ENCODE measurements at regions not wholly inside any gene's neighbourhood (a gene's known extent, or its start where the extent isn't known, plus 50 kb on each side); places are given as distances from the start of the nearest gene placed in this dataset.

DNA sequence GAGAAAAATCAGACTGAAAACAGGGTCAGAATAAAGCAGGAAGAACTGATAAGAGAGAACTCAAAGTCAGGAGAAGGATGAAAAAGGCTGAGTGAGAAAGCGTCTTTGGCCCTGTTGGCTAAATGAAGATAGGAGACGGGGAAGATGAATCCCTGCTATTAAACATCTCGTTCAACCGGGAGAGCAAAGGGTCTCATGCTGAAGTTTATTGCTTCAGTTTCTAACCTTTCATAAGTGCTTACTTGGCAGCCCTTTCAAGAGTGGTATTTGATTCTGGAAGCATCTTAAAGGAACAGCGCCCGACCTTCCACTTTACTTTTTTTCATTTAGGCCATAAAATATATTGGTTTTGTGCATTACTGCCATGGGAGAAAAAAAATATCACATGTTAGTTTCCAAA is 288.3 kb upstream of the RBFOX1 start:
- no CpG with 5 or more reads among the region's 6 CpGs for WGBS (ENCODE audit: extremely low coverage, insufficient coverage, insufficient read length)
- Histone ChIP-seq H3K9ac (ENCODE audit: low read length) (no peak overlapping the region), H3K27me3 (ENCODE audit: insufficient read depth, low read length) (no peaks in the 10 kb centered on the region), H4K8ac (ENCODE audit: low read depth, low read length) (no peak overlapping the region), H2BK5ac (ENCODE audit: low read depth, low read length, poor library complexity) (no peak overlapping the region), H3K27ac (ENCODE audit: low read depth, low read length) (no peak overlapping the region), H2BK120ac (ENCODE audit: insufficient read depth, low read length, poor library complexity) (no peak overlapping the region), H2AK5ac (ENCODE audit: low read length) (no peak overlapping the region), H3K36me3 (ENCODE audit: control insufficient read depth in 1 of 2, insufficient read depth in 2 of 2, low read length in 2 of 2) (no peaks in the 10 kb centered on the region), H4K12ac (ENCODE audit: low read depth, low read length) (no peak overlapping the region), H2BK12ac (ENCODE audit: low read length) (no peak overlapping the region), H3K18ac (ENCODE audit: low read length) (no peak overlapping the region), H2AFZ (ENCODE audit: insufficient read depth, low read length, poor library complexity) (no peak overlapping the region), H3K4ac (ENCODE audit: low read depth, low read length) (no peak overlapping the region), H3K79me2 (ENCODE audit: control insufficient read depth, insufficient read depth, low read length, poor library complexity) (no peaks in the 10 kb centered on the region), H3K9me3 (ENCODE audit: insufficient read depth, low read depth, low read length) (no peaks in the 10 kb centered on the region), H3K4me1 (ENCODE audit: control insufficient read depth in 1 of 2, insufficient read depth in 2 of 2, low read length in 2 of 2) (peaks cover 0 to 3% of the 10 kb centered on the region in 2 experiments), H3K14ac (ENCODE audit: low read length) (no peak overlapping the region), H4K91ac (ENCODE audit: low read depth, low read length) (no peak overlapping the region), H3K4me3 (ENCODE audit: low read depth, low read length) (no peak overlapping the region), H3K23ac (ENCODE audit: low read length) (no peak overlapping the region), H3K4me2 (ENCODE audit: low read length) (no peak overlapping the region), H3K79me1 (ENCODE audit: low read length) (no peaks in the 10 kb centered on the region)
- DNase-seq, result no peak

DNA sequence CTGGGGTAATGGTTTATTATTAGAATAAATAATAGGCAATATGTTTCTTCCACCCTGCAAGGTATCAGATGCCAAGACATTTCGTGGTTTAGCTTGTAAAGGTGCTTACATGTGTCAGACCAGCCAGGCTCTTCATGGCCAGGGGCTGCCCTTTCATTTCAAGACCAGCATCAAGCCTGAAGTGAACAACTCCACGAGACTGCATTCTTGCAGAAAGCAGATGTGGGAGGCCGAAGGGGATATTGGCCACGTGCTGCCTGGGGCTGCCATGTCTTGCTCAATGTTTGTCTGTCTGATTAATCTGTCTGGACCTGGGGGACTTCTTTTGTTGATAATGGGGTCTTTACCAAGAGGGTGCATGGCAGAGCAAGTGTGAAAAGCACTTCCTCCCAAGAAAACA is 294.2 kb upstream of the RBFOX1 start:
- Histone ChIP-seq H3K4ac (ENCODE audit: low read depth, low read length) (no peak overlapping the region), H2AFZ (ENCODE audit: insufficient read depth, low read length, poor library complexity) (no peak overlapping the region), H3K27ac (ENCODE audit: low read depth, low read length) (no peak overlapping the region), H3K36me3 (ENCODE audit: control insufficient read depth in 1 of 2, insufficient read depth in 2 of 2, low read length in 2 of 2) (no peaks in the 10 kb centered on the region), H2BK12ac (ENCODE audit: low read length) (no peak overlapping the region), H3K9ac (ENCODE audit: low read length) (no peak overlapping the region), H2AK5ac (ENCODE audit: low read length) (no peak overlapping the region), H3K14ac (ENCODE audit: low read length) (no peak overlapping the region), H3K27me3 (ENCODE audit: insufficient read depth, low read length) (no peaks in the 10 kb centered on the region), H3K79me2 (ENCODE audit: control insufficient read depth, insufficient read depth, low read length, poor library complexity) (no peaks in the 10 kb centered on the region), H2BK120ac (ENCODE audit: insufficient read depth, low read length, poor library complexity) (no peak overlapping the region), H3K4me2 (ENCODE audit: low read length) (no peak overlapping the region), H3K18ac (ENCODE audit: low read length) (no peak overlapping the region), H3K79me1 (ENCODE audit: low read length) (peaks cover 3% of the 10 kb centered on the region), H3K4me3 (ENCODE audit: low read depth, low read length) (no peak overlapping the region), H4K91ac (ENCODE audit: low read depth, low read length) (no peak overlapping the region), H4K12ac (ENCODE audit: low read depth, low read length) (no peak overlapping the region), H4K8ac (ENCODE audit: low read depth, low read length) (no peak overlapping the region), H3K23ac (ENCODE audit: low read length) (no peak overlapping the region), H3K4me1 (ENCODE audit: control insufficient read depth in 1 of 2, insufficient read depth in 2 of 2, low read length in 2 of 2) (peaks cover 12 to 19% of the 10 kb centered on the region in 2 experiments), H3K9me3 (ENCODE audit: insufficient read depth, low read depth, low read length) (no peaks in the 10 kb centered on the region), H2BK5ac (ENCODE audit: low read depth, low read length, poor library complexity) (no peak overlapping the region)
- peak; percentile 61 to 65 for DNase-seq
- WGBS (ENCODE audit: extremely low coverage, insufficient coverage, insufficient read length), result no CpG with 5 or more reads among the region's 4 CpGs

- H3K14ac ChIP-seq (ENCODE audit: low read length), result no peak overlapping the region
- peaks cover 12 to 23% of the 10 kb centered on the region in 2 experiments for H3K4me1 ChIP-seq (ENCODE audit: control insufficient read depth in 1 of 2, insufficient read depth in 2 of 2, low read length in 2 of 2)
- H3K27ac ChIP-seq (ENCODE audit: low read depth, low read length), result no peak overlapping the region
- H3K9ac ChIP-seq (ENCODE audit: low read length), result no peak overlapping the region
- H3K27me3 ChIP-seq (ENCODE audit: insufficient read depth, low read length), result no peaks in the 10 kb centered on the region
- H4K8ac ChIP-seq (ENCODE audit: low read depth, low read length), result no peak overlapping the region
- peaks cover 3% of the 10 kb centered on the region for H3K79me1 ChIP-seq (ENCODE audit: low read length)
- no peak overlapping the region for H2AK5ac ChIP-seq (ENCODE audit: low read length)
- no peak overlapping the region for H3K23ac ChIP-seq (ENCODE audit: low read length)
- H2BK120ac ChIP-seq (ENCODE audit: insufficient read depth, low read length, poor library complexity), result no peak overlapping the region
- H3K18ac ChIP-seq (ENCODE audit: low read length), result no peak overlapping the region
- H2BK5ac ChIP-seq (ENCODE audit: low read depth, low read length, poor library complexity), result no peak overlapping the region
- no peaks in the 10 kb centered on the region for H3K79me2 ChIP-seq (ENCODE audit: control insufficient read depth, insufficient read depth, low read length, poor library complexity)
- no peak overlapping the region for H3K4me2 ChIP-seq (ENCODE audit: low read length)
- WGBS (ENCODE audit: extremely low coverage, insufficient coverage, insufficient read length), result no CpG with 5 or more reads among the region's 4 CpGs
- no peaks in the 10 kb centered on the region for H3K9me3 ChIP-seq (ENCODE audit: insufficient read depth, low read depth, low read length)
- DNase-seq, result no peak
- H2AFZ ChIP-seq (ENCODE audit: insufficient read depth, low read length, poor library complexity), result no peak overlapping the region
- no peak overlapping the region for H3K4ac ChIP-seq (ENCODE audit: low read depth, low read length)
- no peak overlapping the region for H2BK12ac ChIP-seq (ENCODE audit: low read length)
- no peak overlapping the region for H4K91ac ChIP-seq (ENCODE audit: low read depth, low read length)
- H3K36me3 ChIP-seq (ENCODE audit: control insufficient read depth in 1 of 2, insufficient read depth in 2 of 2, low read length in 2 of 2), result no peaks in the 10 kb centered on the region
- H4K12ac ChIP-seq (ENCODE audit: low read depth, low read length), result no peak overlapping the region
- H3K4me3 ChIP-seq (ENCODE audit: low read depth, low read length), result no peak overlapping the region
Observed at GRCh38 chr16:7037495-7037894, 295.1 kb upstream of the RBFOX1 start.

GRCh38 chr16:7031031-7031430 is 301.6 kb upstream of the RBFOX1 start:
- Histone ChIP-seq H3K27me3 (ENCODE audit: insufficient read depth, low read length) (no peaks in the 10 kb centered on the region), H2BK5ac (ENCODE audit: low read depth, low read length, poor library complexity) (no peak overlapping the region), H2AFZ (ENCODE audit: insufficient read depth, low read length, poor library complexity) (no peak overlapping the region), H4K91ac (ENCODE audit: low read depth, low read length) (no peak overlapping the region), H3K9me3 (ENCODE audit: insufficient read depth, low read depth, low read length) (no peaks in the 10 kb centered on the region), H3K9ac (ENCODE audit: low read length) (no peak overlapping the region), H2BK12ac (ENCODE audit: low read length) (no peak overlapping the region), H3K23ac (ENCODE audit: low read length) (no peak overlapping the region), H3K4ac (ENCODE audit: low read depth, low read length) (no peak overlapping the region), H3K36me3 (ENCODE audit: control insufficient read depth in 1 of 2, insufficient read depth in 2 of 2, low read length in 2 of 2) (no peaks in the 10 kb centered on the region), H2BK120ac (ENCODE audit: insufficient read depth, low read length, poor library complexity) (no peak overlapping the region), H3K79me2 (ENCODE audit: control insufficient read depth, insufficient read depth, low read length, poor library complexity) (no peaks in the 10 kb centered on the region), H3K14ac (ENCODE audit: low read length) (no peak overlapping the region), H3K4me2 (ENCODE audit: low read length) (no peak overlapping the region), H4K8ac (ENCODE audit: low read depth, low read length) (no peak overlapping the region), H4K12ac (ENCODE audit: low read depth, low read length) (no peak overlapping the region), H2AK5ac (ENCODE audit: low read length) (no peak overlapping the region), H3K4me3 (ENCODE audit: low read depth, low read length) (no peak overlapping the region), H3K27ac (ENCODE audit: low read depth, low read length) (no peak overlapping the region), H3K79me1 (ENCODE audit: low read length) (no peaks in the 10 kb centered on the region), H3K18ac (ENCODE audit: low read length) (no peak overlapping the region), H3K4me1 (ENCODE audit: control insufficient read depth in 1 of 2, insufficient read depth in 2 of 2, low read length in 2 of 2) (peaks cover 0 to 9% of the 10 kb centered on the region in 2 experiments)
- WGBS (ENCODE audit: extremely low coverage, insufficient coverage, insufficient read length), result no CpG with 5 or more reads among the region's 2 CpGs
- DNase-seq, result no peak
